HG03354 (cell line): ENCODE measurements at regions not wholly inside any gene's neighbourhood (a gene's known extent, or its start where the extent isn't known, plus 50 kb on each side); places are given as distances from the start of the nearest gene placed in this dataset.
"Not testable (repeated sequence)": the region's sequence is repeated elsewhere in the genome, so short reads cannot be mapped to it uniquely, and the experiment has no call there.

Source experiments
- ATAC-seq: cut with Tn5 transposase; IDR thresholded peaks from one replicate; pipeline ENCODE4 v1.9.1; 2021; ENCODE audit warnings: mild to moderate bottlenecking; ENCODE audit not compliant: unreplicated experiment, poor library complexity, severe bottlenecking

DNA sequence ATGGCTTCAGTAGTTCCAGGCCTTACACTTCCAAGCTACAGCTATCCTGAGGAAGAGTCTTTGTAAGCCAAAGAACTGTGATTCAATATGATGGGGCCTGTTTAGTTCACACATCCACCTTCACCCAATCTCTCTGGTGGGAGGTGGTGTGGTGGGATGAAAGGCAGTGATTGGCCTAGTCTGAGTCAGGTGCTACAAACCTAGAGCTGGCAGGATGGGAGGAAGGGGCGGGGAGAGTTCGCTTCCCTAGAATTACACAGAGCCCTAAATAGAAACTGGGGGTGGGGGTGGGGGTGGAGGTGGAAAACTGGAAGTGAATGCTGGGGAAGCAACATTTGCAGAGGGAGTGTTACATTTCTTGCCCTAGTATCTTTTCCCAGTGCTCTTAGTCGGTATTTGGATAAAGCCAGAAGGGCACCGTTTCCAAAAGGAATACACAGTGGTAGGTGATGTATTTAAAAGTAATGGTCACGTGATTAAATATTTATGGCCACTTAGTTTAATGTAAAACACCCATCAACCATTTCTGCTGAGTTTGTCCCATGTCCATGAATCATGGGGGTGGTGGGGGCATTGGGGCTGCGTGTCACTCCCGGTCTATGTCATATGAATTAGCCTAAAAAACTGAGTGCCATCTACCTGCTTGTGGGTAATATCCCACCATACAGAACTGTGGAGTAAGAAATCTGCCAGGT, 247.6 kb upstream of the PROK2 start:
- no peak for ATAC-seq

DNA sequence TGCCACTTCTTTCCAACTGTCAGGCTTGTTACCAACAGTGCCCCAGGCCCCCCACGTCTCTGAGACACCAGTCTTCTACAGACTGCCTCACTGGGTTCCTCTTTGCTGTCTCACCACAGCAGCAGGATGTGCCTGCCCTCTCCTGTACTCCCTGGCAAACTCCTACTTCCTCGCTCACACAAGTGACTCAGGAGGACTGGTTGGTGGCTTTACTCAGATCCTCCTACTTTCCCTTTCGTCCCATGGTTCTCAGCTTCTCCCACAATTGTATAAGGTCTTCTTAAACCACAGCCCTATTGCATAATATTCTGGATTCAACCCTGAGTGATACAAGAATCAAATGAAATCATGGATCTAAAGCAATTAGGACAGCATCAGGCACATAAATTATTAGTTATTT, 246.6 kb upstream of the PROK2 start:
- no peak for ATAC-seq

DNA sequence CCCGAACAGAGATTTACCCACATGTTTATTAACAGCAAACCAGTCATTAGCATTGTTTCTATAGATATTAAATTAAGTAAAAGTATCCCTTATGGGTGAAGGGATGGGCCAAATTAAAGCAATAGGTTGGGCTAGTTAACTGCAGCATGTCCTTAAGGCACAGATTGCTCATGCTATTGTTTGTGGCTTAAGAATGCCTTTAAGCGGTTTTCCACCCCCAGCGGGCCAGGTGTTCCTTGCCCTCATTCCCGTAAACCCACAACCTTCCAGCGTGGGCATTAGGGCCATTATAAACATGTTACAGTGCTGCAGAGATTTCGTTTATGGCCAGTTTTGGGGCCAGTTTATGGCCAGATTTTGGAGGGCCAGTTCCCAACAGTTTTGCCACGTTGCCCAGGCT, 245.3 kb upstream of the PROK2 start:
- ATAC-seq: not testable (repeated sequence)

DNA sequence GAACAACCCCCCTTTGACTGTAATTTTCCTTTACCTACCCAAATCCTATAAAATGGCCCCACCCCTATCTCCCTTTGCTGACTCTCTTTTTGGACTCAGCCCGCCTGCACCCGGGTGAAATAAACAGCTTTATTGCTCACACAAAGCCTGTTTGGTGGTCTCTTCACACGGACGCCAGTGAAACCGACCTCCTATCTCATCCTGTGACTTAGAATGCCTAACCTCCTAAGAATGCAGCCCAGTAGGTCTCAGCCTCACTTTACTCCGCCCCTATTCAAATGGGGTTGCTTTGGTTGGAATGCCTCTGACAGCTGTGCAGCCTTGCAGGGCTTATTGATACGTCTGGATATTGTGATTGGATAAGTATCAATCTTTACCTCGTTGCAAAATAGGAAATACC, 243.8 kb upstream of the PROK2 start:
- ATAC-seq: not testable (repeated sequence)

DNA sequence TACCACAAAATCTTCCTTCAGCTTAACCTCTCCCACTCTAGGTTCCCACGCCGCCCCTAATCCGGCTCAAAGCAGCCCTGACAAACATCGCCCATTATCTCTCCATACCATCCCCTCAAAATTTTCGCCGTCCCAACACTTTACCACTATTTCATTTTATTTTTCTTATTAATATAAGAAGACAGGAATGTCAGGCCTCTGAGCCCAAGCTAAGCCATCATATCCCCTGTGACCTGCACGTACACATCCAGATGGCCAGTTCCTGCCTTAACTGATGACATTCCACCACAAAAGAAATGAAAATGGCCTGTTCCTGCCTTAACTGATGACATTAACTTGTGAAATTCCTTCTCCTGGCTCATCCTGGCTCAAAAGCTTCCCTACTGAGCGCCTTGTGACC, 243.4 kb upstream of the PROK2 start:
- ATAC-seq: not testable (repeated sequence)

DNA sequence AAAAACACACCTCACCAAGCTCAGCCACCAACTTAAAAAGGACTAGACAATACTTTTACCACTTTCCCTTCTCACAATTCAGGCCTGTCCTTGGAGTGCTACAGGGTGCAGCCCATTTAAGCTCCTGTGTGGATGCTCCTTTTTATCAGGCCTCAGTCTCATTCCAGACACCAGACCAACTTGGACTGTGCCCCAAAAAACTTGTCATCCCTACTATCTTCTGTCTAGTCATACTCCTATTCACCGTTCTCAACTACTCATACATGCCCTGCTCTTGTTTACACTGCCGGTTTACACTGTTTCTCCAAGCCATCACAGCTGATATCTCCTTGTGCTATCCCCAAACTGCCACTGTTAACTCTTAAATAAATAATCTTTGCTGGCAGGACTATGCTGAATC, 242.8 kb upstream of the PROK2 start:
- ATAC-seq: not testable (repeated sequence)

DNA sequence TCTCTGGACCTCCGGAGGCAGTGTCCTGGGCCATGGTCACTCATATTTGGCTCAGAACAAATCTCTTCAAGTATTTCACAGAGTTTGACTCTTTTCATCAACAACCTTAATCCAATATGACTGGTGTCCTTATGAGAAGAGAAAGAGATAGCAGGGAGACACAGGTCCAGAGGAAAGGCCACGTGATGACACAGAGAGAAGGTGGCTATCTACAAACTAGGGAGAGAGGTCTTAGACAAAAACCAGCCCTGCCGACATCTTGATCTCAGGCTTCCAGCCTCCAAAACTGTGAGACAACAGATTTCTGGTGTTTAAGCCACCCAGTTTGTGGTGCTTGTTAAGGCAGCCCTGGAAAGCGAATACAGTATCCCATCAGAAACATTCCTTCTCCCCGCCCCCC, 237.1 kb upstream of the PROK2 start:
- ATAC-seq: no peak

DNA sequence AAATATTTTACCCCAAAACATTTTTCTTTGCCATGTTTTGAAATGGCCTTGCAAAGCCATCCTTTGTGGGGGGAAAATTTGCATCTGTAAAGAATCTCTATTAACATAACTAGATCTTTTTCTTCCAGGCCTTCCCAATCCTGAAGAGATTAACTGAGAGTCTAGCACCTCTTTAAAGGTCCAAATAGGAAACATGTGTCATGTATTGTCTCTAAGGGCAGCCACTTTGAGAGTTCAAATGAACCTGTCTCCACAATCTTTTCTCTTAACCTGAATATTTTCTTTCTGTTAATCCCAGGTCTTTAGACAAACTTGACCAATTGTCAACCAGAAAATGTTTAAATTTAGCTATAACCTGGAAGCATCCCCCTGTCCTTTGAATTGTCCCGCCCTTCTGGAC, 236.6 kb upstream of the PROK2 start:
- no peak for ATAC-seq

DNA sequence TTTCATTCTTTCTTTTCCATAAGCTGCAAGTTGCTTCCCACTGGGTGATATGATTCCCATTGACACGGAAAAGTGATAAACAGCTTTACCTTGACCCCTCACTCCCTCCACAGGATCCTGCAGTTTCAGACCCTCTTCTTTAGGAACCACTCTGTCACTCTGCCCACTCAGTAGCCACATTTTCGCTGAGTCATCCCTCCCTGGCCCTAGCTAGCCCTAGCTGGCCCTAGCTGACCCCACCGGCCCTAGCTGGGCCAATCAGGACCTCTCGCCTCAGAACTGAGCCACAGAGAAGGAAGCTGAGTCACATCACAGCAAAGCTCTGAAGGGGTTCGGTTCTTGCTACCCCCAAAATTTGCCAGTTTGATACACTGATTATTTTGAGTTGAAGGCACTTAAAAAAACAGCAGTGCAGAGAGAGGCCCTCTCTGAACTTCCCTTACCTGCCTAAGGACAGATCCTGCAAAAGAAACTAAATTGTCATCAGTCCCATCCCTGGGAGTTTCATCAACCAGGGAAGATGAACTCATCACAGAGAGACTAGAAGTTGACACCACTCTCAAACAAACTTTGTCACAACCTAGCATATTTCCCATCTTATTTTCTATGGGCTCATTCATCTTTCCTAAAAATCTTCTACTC, 233.5 kb upstream of the PROK2 start:
- no peak for ATAC-seq

DNA sequence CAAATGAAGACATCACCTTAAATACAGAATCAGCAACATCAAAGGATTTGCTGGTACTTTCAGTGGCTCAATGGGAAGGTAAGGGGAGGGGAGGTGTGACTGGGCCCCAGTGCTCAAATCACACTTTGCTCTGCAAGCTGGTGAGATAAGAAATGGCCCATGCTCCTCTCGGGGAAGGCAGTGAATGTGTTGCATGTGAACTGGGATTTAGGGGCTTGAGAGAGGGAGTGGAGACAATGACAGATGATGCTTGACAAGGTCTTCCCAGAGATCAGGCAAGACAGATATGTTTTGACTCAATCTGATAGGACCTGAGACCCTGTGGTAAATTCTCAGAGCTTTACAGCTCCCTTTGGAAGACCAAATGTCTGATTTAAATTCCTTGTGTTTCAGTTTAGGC, 233.0 kb upstream of the PROK2 start:
- no peak for ATAC-seq

DNA sequence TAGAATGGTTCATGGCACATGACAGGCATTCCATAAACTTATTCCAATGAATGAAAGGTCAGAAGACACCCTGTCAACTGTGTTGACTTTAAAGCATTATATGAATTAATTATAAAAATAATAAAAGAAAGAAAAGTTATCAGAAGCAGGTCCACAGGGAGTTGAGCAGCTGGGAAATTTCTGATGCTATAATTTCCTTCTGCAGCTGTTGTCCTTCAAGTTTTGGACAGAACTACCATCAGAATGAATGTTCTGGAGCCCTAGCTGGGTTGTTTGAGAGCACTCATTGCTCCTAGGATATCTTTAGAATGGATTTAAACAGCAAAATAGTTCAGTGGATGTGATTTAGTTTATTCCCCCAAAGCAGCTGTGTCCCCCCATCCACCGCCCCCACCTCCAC, 232.4 kb upstream of the PROK2 start:
- no peak for ATAC-seq

DNA sequence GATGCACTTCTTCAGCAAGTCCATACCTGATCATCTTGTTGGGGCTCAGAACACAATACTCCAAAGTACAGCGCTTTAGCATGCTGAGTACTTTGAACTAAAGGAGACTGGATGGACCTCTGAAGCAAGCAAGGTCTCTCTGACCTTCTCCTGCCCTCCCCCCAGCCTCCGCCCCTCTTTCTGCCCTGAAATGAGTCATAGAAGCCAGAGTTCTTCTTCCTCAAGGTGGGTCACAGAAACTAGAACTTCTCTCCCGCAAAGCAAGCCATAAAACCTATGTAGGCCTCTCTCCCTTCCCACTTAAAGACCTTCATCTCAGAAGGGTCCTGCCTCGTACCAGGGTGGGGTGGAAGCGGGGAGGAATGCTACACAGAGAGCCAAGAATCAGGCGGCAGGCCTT, 230.5 kb upstream of the PROK2 start:
- ATAC-seq: no peak

DNA sequence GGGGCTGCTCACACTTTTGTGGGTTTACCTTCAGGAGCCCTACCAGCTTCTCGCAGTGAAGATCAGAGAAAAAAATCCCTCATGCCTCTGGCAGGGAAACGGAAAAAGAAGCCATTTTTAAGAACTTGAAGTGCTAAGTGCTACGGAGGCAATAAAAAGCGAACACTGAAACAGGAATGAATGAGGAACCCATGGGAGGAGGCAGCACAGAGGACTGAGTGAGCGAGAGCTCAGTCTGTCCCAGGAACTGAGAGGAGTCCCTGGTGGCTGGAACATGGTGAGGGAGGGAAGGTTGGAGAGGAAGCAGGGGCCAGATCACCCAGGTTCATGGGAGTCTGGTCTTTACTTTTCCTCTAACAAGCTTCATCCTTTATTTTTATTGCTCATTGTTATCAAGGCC, 228.1 kb upstream of the PROK2 start:
- ATAC-seq: no peak

DNA sequence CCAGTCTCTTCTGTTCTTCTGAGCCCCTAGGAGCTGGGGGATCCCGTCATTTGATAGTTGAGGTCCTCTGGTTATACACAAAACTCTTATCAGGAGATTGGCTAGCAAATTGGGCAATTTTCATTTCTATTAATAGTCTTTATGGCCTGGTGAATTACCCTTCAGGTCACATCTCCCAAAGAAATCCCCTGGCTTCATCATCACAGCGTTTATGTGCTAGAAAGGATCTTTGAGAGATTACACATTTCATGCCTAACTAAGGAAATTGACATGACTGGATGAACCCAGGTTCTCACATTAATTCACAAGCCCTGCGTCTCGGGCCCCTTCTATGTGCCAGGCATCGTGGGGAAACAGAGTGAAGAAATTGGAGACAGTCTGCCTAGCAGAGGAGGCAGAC, 227.4 kb upstream of the PROK2 start:
- ATAC-seq: no peak

DNA sequence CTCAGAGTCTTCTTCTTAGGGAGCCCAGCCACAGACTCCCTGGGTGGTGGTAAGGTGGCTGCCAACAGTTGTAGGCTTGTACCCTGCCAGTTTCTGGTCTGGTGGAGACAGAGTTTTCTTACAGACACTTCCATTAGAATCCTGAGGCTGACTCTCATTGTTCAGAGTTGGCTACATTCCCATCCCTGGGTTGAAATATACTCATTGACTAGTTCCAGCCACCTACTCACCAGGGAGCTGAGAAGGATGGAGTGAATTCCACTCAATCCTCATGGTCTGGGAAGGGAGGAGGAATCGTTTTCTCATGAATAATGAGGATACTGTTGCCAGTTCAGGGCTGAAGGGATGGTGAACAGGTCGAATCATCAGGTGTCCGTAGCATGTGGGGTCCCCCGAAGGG, 226.5 kb upstream of the PROK2 start:
- no peak for ATAC-seq

DNA sequence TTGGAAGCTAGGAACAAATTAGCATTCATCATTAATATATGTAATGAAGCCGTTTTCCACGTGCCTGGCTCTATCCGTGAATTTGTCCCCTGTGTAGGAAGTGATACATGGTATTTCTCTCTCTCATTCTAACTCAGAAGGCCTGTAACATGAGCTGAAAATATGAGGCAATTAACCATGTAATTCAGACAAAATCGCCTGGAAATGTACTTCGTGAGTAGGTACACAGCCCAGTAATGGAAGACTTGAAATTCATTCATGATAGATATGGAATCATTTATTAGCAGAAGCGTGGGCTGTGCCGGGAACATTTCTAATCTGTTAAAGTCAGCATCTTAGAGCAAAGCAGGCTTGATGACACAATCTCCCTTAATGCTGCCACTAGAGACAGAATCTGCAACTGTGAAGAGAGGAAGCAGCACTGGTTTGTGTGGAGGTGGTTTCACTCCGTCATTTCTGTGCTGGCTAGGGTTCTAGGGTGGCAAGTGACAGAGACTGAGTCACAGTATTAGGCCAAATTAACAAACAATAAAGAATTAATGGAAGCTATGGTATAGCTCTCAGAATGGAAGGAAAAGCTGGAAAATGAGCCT, 225.0 kb upstream of the PROK2 start:
- no peak for ATAC-seq

DNA sequence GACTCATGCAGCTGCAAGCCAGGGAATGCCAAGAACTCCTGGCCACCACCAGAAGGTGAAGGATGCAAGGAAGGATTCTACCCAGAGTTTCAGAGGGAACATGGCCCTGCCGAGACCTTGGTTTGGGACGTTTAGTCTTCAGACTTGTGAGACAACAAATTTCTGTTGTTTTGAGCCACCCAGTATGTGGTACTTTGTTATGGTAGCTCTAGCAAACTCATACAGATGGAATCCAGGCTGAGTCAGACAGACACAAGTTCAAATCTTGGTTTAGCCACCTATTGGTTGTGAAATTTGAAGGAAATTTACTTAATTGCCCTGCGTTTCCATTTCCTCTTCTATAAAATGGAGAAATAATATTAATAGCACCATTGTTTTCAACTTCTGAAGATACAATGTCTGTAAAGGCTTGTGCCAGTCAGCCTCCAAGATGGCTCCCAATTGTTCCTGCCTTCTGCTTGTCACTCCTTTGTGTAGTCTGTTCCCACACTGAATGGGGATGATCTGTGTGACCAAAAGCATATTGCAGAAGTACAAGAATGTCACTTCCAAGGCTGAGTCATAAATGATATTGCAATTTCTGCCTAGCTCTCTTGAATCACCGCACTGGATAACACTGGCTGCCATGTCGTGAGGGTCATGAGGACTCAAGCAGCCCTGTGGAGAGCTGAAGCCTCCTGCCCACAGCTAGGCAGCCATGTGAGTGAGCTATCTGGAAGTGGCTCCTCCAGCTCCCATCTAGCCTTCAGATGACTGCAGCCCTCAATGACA, 223.5 kb upstream of the PROK2 start:
- ATAC-seq: no peak

DNA sequence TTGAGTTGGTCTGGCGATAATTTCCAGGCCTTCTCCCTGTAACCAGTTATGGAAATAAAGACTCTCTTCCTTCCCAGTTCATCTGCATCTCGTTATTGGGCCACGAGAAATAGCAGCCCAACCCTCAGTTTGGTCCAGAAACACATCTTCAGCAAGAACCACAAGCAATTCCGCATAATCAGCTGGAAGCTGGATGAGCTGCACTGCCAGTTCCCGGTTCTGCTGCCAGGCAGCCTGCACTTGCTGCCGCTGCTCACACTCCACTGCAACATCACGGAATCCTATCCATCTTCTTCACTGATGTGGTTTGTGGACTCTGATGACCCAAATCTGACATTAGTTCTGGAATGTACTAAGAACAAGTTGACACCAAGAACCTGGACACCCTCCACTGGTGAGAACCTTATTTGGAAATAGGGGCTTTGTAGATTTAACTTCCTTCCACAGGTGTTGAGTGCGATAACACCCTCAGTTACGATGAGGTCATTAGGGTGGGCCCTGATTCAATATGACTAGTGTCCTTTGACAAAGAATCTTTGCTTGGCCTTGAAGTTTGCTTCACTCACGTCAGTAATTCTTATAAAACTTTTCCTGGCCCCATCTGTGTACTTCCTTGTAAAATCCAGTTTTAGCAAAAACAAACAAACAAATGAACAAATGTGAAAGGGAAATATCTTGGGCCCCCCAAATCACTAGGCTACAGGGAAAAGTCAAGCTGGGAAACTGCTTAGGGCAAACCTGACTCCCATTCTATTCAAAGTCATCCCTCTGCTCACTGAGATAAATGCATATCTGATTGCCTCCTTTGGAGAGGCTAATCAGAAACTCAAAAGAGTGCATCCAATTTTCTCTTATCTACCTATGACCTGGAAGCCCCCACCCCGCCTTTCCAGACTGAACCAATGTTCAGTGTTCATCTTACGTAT, 221.9 kb upstream of the PROK2 start:
- no peak for ATAC-seq

DNA sequence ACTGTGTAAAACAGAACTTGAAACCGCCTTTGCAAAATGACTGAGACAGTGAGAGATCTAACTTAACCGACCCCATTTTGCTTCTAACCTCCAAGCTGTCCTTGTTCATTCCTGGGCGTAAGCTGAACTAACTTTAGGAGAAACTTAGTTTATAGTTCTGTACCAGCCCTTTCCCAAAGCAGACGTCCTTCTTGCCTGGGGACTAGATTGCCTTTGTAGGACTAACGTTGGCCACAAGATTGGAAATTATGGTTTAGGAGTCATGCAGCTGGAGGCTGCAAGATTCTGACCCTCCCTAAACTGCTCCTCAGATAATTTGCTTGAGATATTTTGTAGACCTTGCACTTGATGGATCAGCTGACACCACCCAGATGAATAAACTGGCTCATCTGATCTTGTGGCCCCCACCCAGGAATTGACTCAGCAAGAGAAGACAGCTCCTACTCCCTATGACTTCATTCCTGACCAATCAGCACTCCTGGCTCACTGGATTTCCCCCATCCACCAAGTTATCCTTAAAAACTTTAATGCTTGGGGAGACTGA, 219.9 kb upstream of the PROK2 start:
- no peak for ATAC-seq
